OCI-LY3 (cell line): ENCODE measurements at regions not wholly inside any gene's neighbourhood (a gene's known extent, or its start where the extent isn't known, plus 50 kb on each side); places are given as distances from the start of the nearest gene placed in this dataset.
"Not testable (repeated sequence)": the region's sequence is repeated elsewhere in the genome, so short reads cannot be mapped to it uniquely, and the experiment has no call there.

Experiments
- H2AFZ ChIP-seq: fragments of 200-600, 300-600 bp; shearing (Covaris generic); 2 replicates; pipeline ENCODE4 v1.6.0; 2014; ENCODE audit warnings: antibody characterized with exemption, low read depth, low read length
- H3K27ac ChIP-seq: fragments of 200-600, 300-600 bp; sonication (generic); 2 replicates; pipeline ENCODE4 v1.5.1; 2014; ENCODE audit warnings: mild to moderate bottlenecking, low read length, moderate library complexity, mixed read lengths
- H3K27me3 ChIP-seq: fragments of 200-600, 300-600 bp; sonication (generic); 2 replicates; pipeline ENCODE4 v1.6.1; 2014; ENCODE audit warnings: low read depth, low read length, mixed read lengths
- H3K36me3 ChIP-seq: fragments of 200-600, 300-600 bp; sonication (generic); replicated peaks from 2 replicates; pipeline ENCODE3; 2014; ENCODE audit warnings: low read depth, low read length, mixed read lengths
- H3K4me1 ChIP-seq: fragments of 300-600, 200-600 bp; sonication (generic); 2 replicates; pipeline ENCODE4 v1.6.1; 2014; ENCODE audit warnings: low read length, mixed read lengths
- H3K4me2 ChIP-seq: fragments of 200-600, 300-600 bp; sonication (generic); 2 replicates; pipeline ENCODE4 v1.6.1; 2014; ENCODE audit warnings: low read length, mixed read lengths
- H3K4me3 ChIP-seq: fragments of 300-600, 200-600 bp; sonication (generic); 2 replicates; pipeline ENCODE4 v1.5.1; 2014; ENCODE audit warnings: antibody characterized with exemption, mild to moderate bottlenecking, low read length, moderate library complexity
- H3K79me2 ChIP-seq: fragments of 300-600, 200-600 bp; shearing (Covaris generic); 2 replicates; pipeline ENCODE4 v1.6.1; 2014; ENCODE audit warnings: mild to moderate bottlenecking, low read length, mixed read lengths
- H3K9ac ChIP-seq: fragments of 300-600, 200-600 bp; shearing (Covaris generic); 2 replicates; pipeline ENCODE4 v1.6.0; 2014; ENCODE audit warnings: mild to moderate bottlenecking, low read length, moderate library complexity
- H3K9me3 ChIP-seq: fragments of 200-600, 300-600 bp; shearing (Covaris generic); 2 replicates; pipeline ENCODE4 v1.6.1; 2014; ENCODE audit warnings: low read length, mixed read lengths; ENCODE audit not compliant: insufficient read depth
- H4K20me1 ChIP-seq: fragments of 200-600, 300-600 bp; sonication (generic); 2 replicates; pipeline ENCODE4 v1.6.1; 2016; ENCODE audit warnings: low read length, mixed read lengths; ENCODE audit not compliant: insufficient read depth
- CTCF ChIP-seq: fragments of 200-600, 300-600 bp; sonication (generic); IDR thresholded peaks from 2 replicates; pipeline ENCODE4 v1.5.1; 2014; ENCODE audit warnings: antibody characterized with exemption, low read length, low read depth
- EZH2phosphoT487 ChIP-seq: fragments of 200-600 bp; shearing (Covaris generic); IDR thresholded peaks from 2 replicates; pipeline ENCODE4 v1.6.1; 2018; ENCODE audit warnings: antibody characterized with exemption, mixed run types, low read depth

GRCh38 chr7:156353352-156353751 lies 287.2 kb upstream of the RNF32 start:
- Histone ChIP-seq H3K36me3 (no peaks in the 10 kb centered on the region), H3K4me3 (no peak overlapping the region), H3K4me2 (no peak overlapping the region), H3K27me3 (no peaks in the 10 kb centered on the region), H3K4me1 (no peaks in the 10 kb centered on the region), H4K20me1 (no peaks in the 10 kb centered on the region), H2AFZ (no peak overlapping the region), H3K27ac (no peak overlapping the region), H3K9ac (no peak overlapping the region), H3K9me3 (no peaks in the 10 kb centered on the region), H3K79me2 (no peaks in the 10 kb centered on the region)
- TF ChIP-seq CTCF (no peak), EZH2phosphoT487 (no peak)

GRCh38 chr7:156347703-156348248 lies 292.8 kb upstream of the RNF32 start:
- not testable (repeated sequence) for H3K9ac ChIP-seq, H3K4me1 ChIP-seq, H3K4me3 ChIP-seq, H3K36me3 ChIP-seq, H4K20me1 ChIP-seq, H3K9me3 ChIP-seq, H3K4me2 ChIP-seq, H3K27ac ChIP-seq, H3K79me2 ChIP-seq, H2AFZ ChIP-seq, H3K27me3 ChIP-seq

GRCh38 chr7:156347132-156347531 lies 293.4 kb upstream of the RNF32 start:
- H3K27me3 ChIP-seq, result peaks cover 8% of the 10 kb centered on the region; the same call in 1 of the 2 replicates
- TF ChIP-seq EZH2phosphoT487 (no peak), CTCF (no peak)
- 0 out of 2 replicates have a peak, but pooled peaks cover 4% of the 10 kb centered on the region for H3K9me3 ChIP-seq
- H2AFZ ChIP-seq, result no peak overlapping the region
- no peaks in the 10 kb centered on the region for H4K20me1 ChIP-seq
- no peak overlapping the region for H3K4me3 ChIP-seq
- H3K79me2 ChIP-seq, result no peaks in the 10 kb centered on the region
- no peak overlapping the region for H3K9ac ChIP-seq
- H3K27ac ChIP-seq, result no peak overlapping the region
- H3K4me2 ChIP-seq, result no peak overlapping the region
- no peaks in the 10 kb centered on the region for H3K36me3 ChIP-seq
- H3K4me1 ChIP-seq, result no peaks in the 10 kb centered on the region

GRCh38 chr7:156344595-156344994 lies 296.0 kb upstream of the RNF32 start:
- Histone ChIP-seq H4K20me1 (no peaks in the 10 kb centered on the region), H3K4me1 (no peaks in the 10 kb centered on the region), H3K9ac (no peak overlapping the region), H3K27ac (no peak overlapping the region), H3K36me3 (no peaks in the 10 kb centered on the region), H3K27me3 (peaks cover 8% of the 10 kb centered on the region; the same call in 1 of the 2 replicates), H3K79me2 (no peaks in the 10 kb centered on the region), H3K9me3 (0 out of 2 replicates have a peak, but pooled peaks cover 4% of the 10 kb centered on the region), H3K4me3 (no peak overlapping the region), H3K4me2 (no peak overlapping the region), H2AFZ (no peak overlapping the region)
- TF ChIP-seq CTCF, result no peak
- TF ChIP-seq EZH2phosphoT487, result no peak

- Histone ChIP-seq H3K27me3 (peaks cover 4% of the 10 kb centered on the region; the same call in 1 of the 2 replicates), H3K4me1 (no peaks in the 10 kb centered on the region), H2AFZ (no peak overlapping the region), H3K79me2 (no peaks in the 10 kb centered on the region), H3K9me3 (no peaks in the 10 kb centered on the region), H3K36me3 (no peaks in the 10 kb centered on the region), H4K20me1 (no peaks in the 10 kb centered on the region), H3K4me2 (no peak overlapping the region), H3K9ac (no peak overlapping the region), H3K4me3 (no peak overlapping the region), H3K27ac (no peak overlapping the region)
- TF ChIP-seq EZH2phosphoT487, result no peak
- TF ChIP-seq CTCF, result no peak
Observed at GRCh38 chr7:156334636-156335035, 305.9 kb upstream of the RNF32 start.
